IMR-90 (cell line): ENCODE measurements at regions not wholly inside any gene's neighbourhood (a gene's known extent, or its start where the extent isn't known, plus 50 kb on each side); places are given as distances from the start of the nearest gene placed in this dataset.

Experiments
- ATAC-seq: fragments of 200-7000 bp; cut with Tn5 transposase; 2 replicates; pipeline ENCODE4 v1.9.1; 2020; ENCODE audit warnings: low read depth, mild to moderate bottlenecking, moderate library complexity
- BruUV-seq: library from RNA; stranded (reverse); fragments of 400-500 nt; replicated peaks from 2 replicates; lab custom pipeline; 2021; lab: Mats Ljungman, UMichigan
- CTCF ChIA-PET: fragments of 300-600 bp; formaldehyde crosslinking; extraction: SDS; loops from one replicate; lab custom pipeline; 2021; ENCODE audit warnings: antibody characterized with exemption; lab: Yijun Ruan, JAX
- POLR2A ChIA-PET: fragments of 300-600 bp; sonication (Branson Sonifier 250); formaldehyde crosslinking; loops from one replicate; lab custom pipeline; 2022; ENCODE audit warnings: antibody characterized with exemption; ENCODE audit not compliant: unreplicated experiment; lab: Charles Lee
- DNase-seq: peaks from one replicate; pipeline ENCODE4 v3.0.0; 2013
- H2AFZ ChIP-seq: replicated peaks from 2 replicates; pipeline ENCODE3; 2013; ENCODE audit warnings: low read length, mild to moderate bottlenecking; ENCODE audit not compliant: poor library complexity
- H2AK5ac ChIP-seq: 2 replicates; pipeline ENCODE4 v1.6.1; 2013; ENCODE audit warnings: low read depth, low read length, inconsistent platforms
- H2AK9ac ChIP-seq: replicated peaks from 2 replicates; pipeline ENCODE3; 2013; ENCODE audit warnings: mild to moderate bottlenecking, low read depth, low read length, moderate library complexity; ENCODE audit not compliant: poor library complexity
- H2BK120ac ChIP-seq: 2 replicates; pipeline ENCODE4 v1.6.1; 2013; ENCODE audit warnings: low read depth, low read length, inconsistent platforms
- H2BK15ac ChIP-seq: 3 replicates; pipeline ENCODE4 v1.6.1; 2013; ENCODE audit warnings: low read depth, low read length, inconsistent platforms
- H2BK20ac ChIP-seq: 2 replicates; pipeline ENCODE4 v1.6.1; 2013; ENCODE audit warnings: low read depth, mild to moderate bottlenecking, inconsistent platforms, low read length, moderate library complexity
- H2BK5ac ChIP-seq: 2 replicates; pipeline ENCODE4 v1.6.1; 2013; ENCODE audit warnings: mild to moderate bottlenecking, low read depth, low read length, inconsistent platforms; ENCODE audit not compliant: poor library complexity, severe bottlenecking
- H3K14ac ChIP-seq: replicated peaks from 2 replicates; pipeline ENCODE4 v1.6.1; 2013; ENCODE audit warnings: low read depth, low read length, inconsistent platforms
- H3K18ac ChIP-seq: 2 replicates; pipeline ENCODE4 v1.6.1; 2013; ENCODE audit warnings: low read depth, low read length, control low read depth
- H3K23ac ChIP-seq: 2 replicates; pipeline ENCODE4 v1.6.1; 2013; ENCODE audit warnings: low read depth, low read length, inconsistent platforms
- H3K27ac ChIP-seq: 2 replicates; pipeline ENCODE4 v1.5.1; 2013; ENCODE audit warnings: mild to moderate bottlenecking, control low read depth, low read length; ENCODE audit not compliant: insufficient read depth
- H3K27me3 ChIP-seq: 2 replicates; pipeline ENCODE4 v1.6.1; 2013; ENCODE audit warnings: low read length; ENCODE audit not compliant: control insufficient read depth, insufficient read depth
- H3K36me3 ChIP-seq: 2 replicates; pipeline ENCODE4 v1.6.1; 2013; ENCODE audit warnings: low read length, mixed read lengths; ENCODE audit not compliant: control insufficient read depth, insufficient read depth
- H3K4ac ChIP-seq: 2 replicates; pipeline ENCODE4 v1.6.1; 2013; ENCODE audit warnings: low read depth, low read length, inconsistent platforms
- H3K4me1 ChIP-seq: 2 replicates; pipeline ENCODE4 v1.6.1; 2013; ENCODE audit warnings: low read length, mixed read lengths; ENCODE audit not compliant: control insufficient read depth, insufficient read depth
- H3K4me2 ChIP-seq: 2 replicates; pipeline ENCODE4 v1.6.1; 2013; ENCODE audit warnings: low read depth, mild to moderate bottlenecking, control low read depth, low read length, moderate library complexity
- H3K4me3 ChIP-seq: 2 replicates; pipeline ENCODE4 v1.5.1; 2013; ENCODE audit warnings: low read depth, mild to moderate bottlenecking, control low read depth, low read length, moderate library complexity; ENCODE audit not compliant: insufficient read depth
- H3K56ac ChIP-seq: 2 replicates; pipeline ENCODE4 v1.6.1; 2013; ENCODE audit warnings: low read length, inconsistent platforms; ENCODE audit not compliant: insufficient read depth; ENCODE audit errors: extremely low read depth
- H3K79me1 ChIP-seq, 2 experiments: 2 replicates each; pipeline ENCODE4 v1.6.1; 2013; ENCODE audit warnings: low read length in 2 of 2, inconsistent platforms in 1 of 2, low read depth in 1 of 2
- H3K9ac ChIP-seq: 2 replicates; pipeline ENCODE4 v1.6.1; 2013; ENCODE audit warnings: low read depth, low read length, control low read depth
- H3K9me1 ChIP-seq: 2 replicates; pipeline ENCODE4 v1.6.1; 2013; ENCODE audit warnings: low read length, inconsistent platforms; ENCODE audit not compliant: insufficient read depth
- H3K9me3 ChIP-seq: 2 replicates; pipeline ENCODE4 v1.6.1; 2013; ENCODE audit warnings: low read length; ENCODE audit not compliant: control insufficient read depth, insufficient read depth
- H4K20me1 ChIP-seq: 2 replicates; pipeline ENCODE4 v1.6.1; 2013; ENCODE audit warnings: low read length, inconsistent platforms; ENCODE audit not compliant: insufficient read depth
- H4K5ac ChIP-seq: 2 replicates; pipeline ENCODE4 v1.6.1; 2013; ENCODE audit warnings: mild to moderate bottlenecking, low read depth, low read length, control low read depth
- H4K8ac ChIP-seq, 2 experiments: 2 replicates each; pipeline ENCODE4 v1.6.1; 2013; ENCODE audit warnings: low read depth in 2 of 2, low read length in 2 of 2, control low read depth in 1 of 2, inconsistent platforms in 1 of 2
- H4K91ac ChIP-seq: 2 replicates; pipeline ENCODE4 v1.6.1; 2013; ENCODE audit warnings: low read depth, low read length, inconsistent platforms; ENCODE audit not compliant: insufficient read depth
- BHLHE40 ChIP-seq: fragments of 150-350 bp; IDR thresholded peaks from 2 replicates; pipeline ENCODE4 v1.6.1; 2016; ENCODE audit warnings: mild to moderate bottlenecking, low read depth, low read length
- CEBPB ChIP-seq: IDR thresholded peaks from 2 replicates; pipeline ENCODE4 v1.6.1; 2012; ENCODE audit warnings: low read depth, low read length, improper control_type of control experiment
- CHD1 ChIP-seq: IDR thresholded peaks from 2 replicates; pipeline ENCODE4 v1.6.1; 2012; ENCODE audit warnings: low read depth, low read length, improper control_type of control experiment
- FOS ChIP-seq: fragments of 150-350 bp; IDR thresholded peaks from 2 replicates; pipeline ENCODE4 v1.6.1; 2016; ENCODE audit warnings: low read depth, low read length
- MAFK ChIP-seq: IDR thresholded peaks from 2 replicates; pipeline ENCODE4 v1.6.1; 2012; ENCODE audit warnings: low read depth, low read length, improper control_type of control experiment
- MAZ ChIP-seq: IDR thresholded peaks from 2 replicates; pipeline ENCODE4 v1.6.1; 2012; ENCODE audit warnings: low read depth, mild to moderate bottlenecking, low read length, improper control_type of control experiment, moderate library complexity, borderline replicate concordance
- MXI1 ChIP-seq: IDR thresholded peaks from 2 replicates; pipeline ENCODE4 v1.6.1; 2012; ENCODE audit warnings: low read depth, mild to moderate bottlenecking, low read length, moderate library complexity, borderline replicate concordance
- NFE2L2 ChIP-seq: fragments of 150-350 bp; IDR thresholded peaks from 2 replicates; pipeline ENCODE4 v1.6.1; 2016; ENCODE audit warnings: low read depth, mild to moderate bottlenecking, low read length
- POLR2A ChIP-seq: IDR thresholded peaks from 2 replicates; pipeline ENCODE4 v1.6.1; 2012; ENCODE audit warnings: mild to moderate bottlenecking, low read depth, low read length
- RAD21 ChIP-seq: IDR thresholded peaks from 2 replicates; pipeline ENCODE4 v1.6.1; 2012; ENCODE audit warnings: low read length, improper control_type of control experiment
- RCOR1 ChIP-seq: IDR thresholded peaks from 2 replicates; pipeline ENCODE4 v1.6.1; 2012; ENCODE audit warnings: mild to moderate bottlenecking, low read length, improper control_type of control experiment; ENCODE audit not compliant: insufficient replicate concordance
- RFX5 ChIP-seq: IDR thresholded peaks from 2 replicates; pipeline ENCODE4 v1.8.0; 2012; ENCODE audit warnings: low read depth, mild to moderate bottlenecking, low read length, moderate library complexity
- SMC3 ChIP-seq: fragments of 150-350 bp; IDR thresholded peaks from 2 replicates; pipeline ENCODE4 v1.6.1; 2016; ENCODE audit warnings: low read depth, mild to moderate bottlenecking, antibody characterized with exemption, low read length, moderate library complexity
- dilution Hi-C: fragments of 300-500 bp; cut with HindIII; formaldehyde crosslinking; loops from one replicate; pipeline ENCODE4 v1.14.3; 2018; ENCODE audit warnings: low sequenced_read_pairs; ENCODE audit not compliant: unreplicated experiment
- in situ Hi-C: fragments of 300-500 bp; cut with MboI; formaldehyde crosslinking; loops from 3 replicates; pipeline ENCODE4 v1.14.3; 2019; ENCODE audit warnings: low sequenced_read_pairs, inconsistent platforms, mixed read lengths
- intact Hi-C: fragments of 100-400 bp; cut with micrococcal nuclease; formaldehyde crosslinking; loops from 2 replicates; pipeline ENCODE4 v1.10.0; 2022
- TF ChIP-seq, protein P1 (sequence below): conservative IDR thresholded peaks from 2 replicates; pipeline ENCODE4 v1.5.1; 2012; ENCODE audit warnings: mild to moderate bottlenecking, low read depth, low read length, improper control_type of control experiment
- TF ChIP-seq, protein P2 (sequence below): fragments of 150-350 bp; IDR thresholded peaks from 2 replicates; pipeline ENCODE4 v1.6.1; 2017; ENCODE audit warnings: mild to moderate bottlenecking, antibody characterized with exemption, low read length, low read depth
- TF ChIP-seq, protein P3 (sequence below): fragments of 150-350 bp; IDR thresholded peaks from 2 replicates; pipeline ENCODE4 v1.6.1; 2016; ENCODE audit warnings: low read depth, mild to moderate bottlenecking, low read length, moderate library complexity, borderline replicate concordance

DNA sequence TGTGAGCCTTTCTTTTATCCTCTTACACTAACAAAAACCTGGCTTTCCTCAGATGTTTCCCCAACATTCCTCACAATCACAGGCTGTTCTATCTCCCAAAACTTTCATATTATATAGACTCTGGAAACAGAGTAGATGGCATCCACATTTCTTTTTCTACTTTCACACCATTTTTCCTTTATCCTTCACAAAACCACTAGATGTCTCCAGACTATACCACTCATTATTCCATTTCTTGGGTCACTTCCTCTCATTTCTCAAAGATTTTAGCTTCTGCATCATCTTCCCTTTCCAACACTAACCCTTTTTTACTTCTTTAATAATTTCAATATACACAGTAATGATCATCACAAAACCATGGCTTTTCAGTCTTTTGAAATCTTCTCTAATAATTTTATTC, 286.0 kb upstream of the DEPDC1 start:
- H4K91ac ChIP-seq: no peak overlapping the region
- no peak overlapping the region for H4K8ac ChIP-seq
- H2BK5ac ChIP-seq: no peak overlapping the region
- H3K18ac ChIP-seq: no peak overlapping the region
- H2AK5ac ChIP-seq: no peak overlapping the region
- H3K23ac ChIP-seq: no peak overlapping the region
- no peak overlapping the region for H3K27ac ChIP-seq
- H3K36me3 ChIP-seq: no peaks in the 10 kb centered on the region
- no peaks in the 10 kb centered on the region for H4K20me1 ChIP-seq
- H4K5ac ChIP-seq: no peak overlapping the region
- BruUV-seq: no TSS peak
- H3K4me2 ChIP-seq: no peak overlapping the region
- no peak overlapping the region for H3K9ac ChIP-seq
- no peak for TF ChIP-seq MXI1
- no peak for TF ChIP-seq FOS
- TF ChIP-seq, protein P1, sequence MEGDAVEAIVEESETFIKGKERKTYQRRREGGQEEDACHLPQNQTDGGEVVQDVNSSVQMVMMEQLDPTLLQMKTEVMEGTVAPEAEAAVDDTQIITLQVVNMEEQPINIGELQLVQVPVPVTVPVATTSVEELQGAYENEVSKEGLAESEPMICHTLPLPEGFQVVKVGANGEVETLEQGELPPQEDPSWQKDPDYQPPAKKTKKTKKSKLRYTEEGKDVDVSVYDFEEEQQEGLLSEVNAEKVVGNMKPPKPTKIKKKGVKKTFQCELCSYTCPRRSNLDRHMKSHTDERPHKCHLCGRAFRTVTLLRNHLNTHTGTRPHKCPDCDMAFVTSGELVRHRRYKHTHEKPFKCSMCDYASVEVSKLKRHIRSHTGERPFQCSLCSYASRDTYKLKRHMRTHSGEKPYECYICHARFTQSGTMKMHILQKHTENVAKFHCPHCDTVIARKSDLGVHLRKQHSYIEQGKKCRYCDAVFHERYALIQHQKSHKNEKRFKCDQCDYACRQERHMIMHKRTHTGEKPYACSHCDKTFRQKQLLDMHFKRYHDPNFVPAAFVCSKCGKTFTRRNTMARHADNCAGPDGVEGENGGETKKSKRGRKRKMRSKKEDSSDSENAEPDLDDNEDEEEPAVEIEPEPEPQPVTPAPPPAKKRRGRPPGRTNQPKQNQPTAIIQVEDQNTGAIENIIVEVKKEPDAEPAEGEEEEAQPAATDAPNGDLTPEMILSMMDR: no peak
- TF ChIP-seq MAFK: no peak
- TF ChIP-seq, protein P2, sequence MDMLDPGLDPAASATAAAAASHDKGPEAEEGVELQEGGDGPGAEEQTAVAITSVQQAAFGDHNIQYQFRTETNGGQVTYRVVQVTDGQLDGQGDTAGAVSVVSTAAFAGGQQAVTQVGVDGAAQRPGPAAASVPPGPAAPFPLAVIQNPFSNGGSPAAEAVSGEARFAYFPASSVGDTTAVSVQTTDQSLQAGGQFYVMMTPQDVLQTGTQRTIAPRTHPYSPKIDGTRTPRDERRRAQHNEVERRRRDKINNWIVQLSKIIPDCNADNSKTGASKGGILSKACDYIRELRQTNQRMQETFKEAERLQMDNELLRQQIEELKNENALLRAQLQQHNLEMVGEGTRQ: no peak
- TF ChIP-seq POLR2A: no peak
- no peak for TF ChIP-seq NFE2L2
- TF ChIP-seq CEBPB: no peak
- no peak for TF ChIP-seq RFX5
- TF ChIP-seq, protein P3, sequence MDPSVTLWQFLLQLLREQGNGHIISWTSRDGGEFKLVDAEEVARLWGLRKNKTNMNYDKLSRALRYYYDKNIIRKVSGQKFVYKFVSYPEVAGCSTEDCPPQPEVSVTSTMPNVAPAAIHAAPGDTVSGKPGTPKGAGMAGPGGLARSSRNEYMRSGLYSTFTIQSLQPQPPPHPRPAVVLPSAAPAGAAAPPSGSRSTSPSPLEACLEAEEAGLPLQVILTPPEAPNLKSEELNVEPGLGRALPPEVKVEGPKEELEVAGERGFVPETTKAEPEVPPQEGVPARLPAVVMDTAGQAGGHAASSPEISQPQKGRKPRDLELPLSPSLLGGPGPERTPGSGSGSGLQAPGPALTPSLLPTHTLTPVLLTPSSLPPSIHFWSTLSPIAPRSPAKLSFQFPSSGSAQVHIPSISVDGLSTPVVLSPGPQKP: no peak
- no peak for TF ChIP-seq CHD1
- no peak for TF ChIP-seq MAZ
- TF ChIP-seq BHLHE40: no peak
- TF ChIP-seq SMC3: no peak
- no peak for TF ChIP-seq RAD21
- TF ChIP-seq RCOR1: no peak
- no peak for ATAC-seq
- no peaks in the 10 kb centered on the region for H3K4me1 ChIP-seq
- H3K9me3 ChIP-seq: no peaks in the 10 kb centered on the region
- H2BK20ac ChIP-seq: no peak overlapping the region
- H2BK15ac ChIP-seq: no peak overlapping the region
- intact Hi-C loops: no loop called here
- no peak overlapping the region for H3K4me3 ChIP-seq
- in situ Hi-C loops: no loop called here
- ChIA-PET POLR2A (no interaction called here), CTCF (no interaction called here)
- dilution Hi-C loops: no loop called here
- H3K14ac ChIP-seq: no peak overlapping the region
- H3K79me1 ChIP-seq: no peaks in the 10 kb centered on the region
- no peak overlapping the region for H3K4ac ChIP-seq
- no peak overlapping the region for H2BK120ac ChIP-seq
- H3K9me1 ChIP-seq: no peaks in the 10 kb centered on the region
- no peak overlapping the region for H2AFZ ChIP-seq
- no peak overlapping the region for H3K56ac ChIP-seq
- DNase-seq: no peak
- no peaks in the 10 kb centered on the region for H3K27me3 ChIP-seq
- H2AK9ac ChIP-seq: no peak overlapping the region
